ENCODE measurements at regions not wholly inside any gene's neighbourhood (a gene's known extent, or its start where the extent isn't known, plus 50 kb on each side); places are given as distances from the start of the nearest gene placed in this dataset.
"Not testable (repeated sequence)": the region's sequence is repeated elsewhere in the genome, so short reads cannot be mapped to it uniquely, and the experiment has no call there.

- Histone ChIP-seq H3K27me3 (peaks cover 34% of the 10 kb centered on the region), H3K9me3 (no peaks in the 10 kb centered on the region), H3K4me3 (ENCODE audit: low read depth in 1 of 2, low read length in 1 of 2) (no peak overlapping the region), H3K4me1 (ENCODE audit: control insufficient read depth in 1 of 2, insufficient read depth in 1 of 2, low read depth in 1 of 2, low read length in 1 of 2) (no peaks in the 10 kb centered on the region), H3K36me3 (no peaks in the 10 kb centered on the region), H3K27ac (no peak overlapping the region)
- TF ChIP-seq CTCF (IDR thresholded peaks at IDR 0.05), result no peak
Measured at GRCh38 chr9:21615018-21615417, 132.9 kb upstream of the IFNE start.

- no peaks in the 10 kb centered on the region for H3K36me3 ChIP-seq
- H3K4me1 ChIP-seq (ENCODE audit: control insufficient read depth in 1 of 2, insufficient read depth in 1 of 2, low read depth in 1 of 2, low read length in 1 of 2), result no peaks in the 10 kb centered on the region
- H3K27me3 ChIP-seq, result peaks cover 37% of the 10 kb centered on the region
- no peak overlapping the region for H3K27ac ChIP-seq
- no peak overlapping the region for H3K4me3 ChIP-seq (ENCODE audit: low read depth in 1 of 2, low read length in 1 of 2)
- no peak for TF ChIP-seq CTCF (IDR thresholded peaks at IDR 0.05)
- no peaks in the 10 kb centered on the region for H3K9me3 ChIP-seq
Measured at GRCh38 chr9:21615446-21615845, 133.3 kb upstream of the IFNE start.

- no peaks in the 10 kb centered on the region for H3K4me1 ChIP-seq (ENCODE audit: control insufficient read depth in 1 of 2, insufficient read depth in 1 of 2, low read depth in 1 of 2, low read length in 1 of 2)
- no peaks in the 10 kb centered on the region for H3K36me3 ChIP-seq
- H3K9me3 ChIP-seq, result no peaks in the 10 kb centered on the region
- TF ChIP-seq CTCF (IDR thresholded peaks at IDR 0.05), result no peak
- H3K4me3 ChIP-seq (ENCODE audit: low read depth in 1 of 2, low read length in 1 of 2), result no peak overlapping the region
- H3K27me3 ChIP-seq, result peaks cover 33% of the 10 kb centered on the region
- H3K27ac ChIP-seq, result no peak overlapping the region
Measured at GRCh38 chr9:21616082-21616778, 134.1 kb upstream of the IFNE start.

GRCh38 chr9:21624675-21625644 is 142.8 kb upstream of the IFNE start:
- TF ChIP-seq CTCF (IDR thresholded peaks at IDR 0.05), result no peak
- Histone ChIP-seq H3K27ac (no peak overlapping the region), H3K4me3 (ENCODE audit: low read depth in 1 of 2, low read length in 1 of 2) (no peak overlapping the region), H3K27me3 (peaks cover 12% of the 10 kb centered on the region), H3K9me3 (no peaks in the 10 kb centered on the region), H3K4me1 (ENCODE audit: control insufficient read depth in 1 of 2, insufficient read depth in 1 of 2, low read depth in 1 of 2, low read length in 1 of 2) (no peaks in the 10 kb centered on the region), H3K36me3 (no peaks in the 10 kb centered on the region)

- Histone ChIP-seq H3K9me3 (no peaks in the 10 kb centered on the region), H3K27me3 (peaks cover 8% of the 10 kb centered on the region), H3K36me3 (no peaks in the 10 kb centered on the region), H3K4me3 (ENCODE audit: low read depth in 1 of 2, low read length in 1 of 2) (no peak overlapping the region), H3K27ac (no peak overlapping the region), H3K4me1 (ENCODE audit: control insufficient read depth in 1 of 2, insufficient read depth in 1 of 2, low read depth in 1 of 2, low read length in 1 of 2) (no peaks in the 10 kb centered on the region)
- TF ChIP-seq CTCF (IDR thresholded peaks at IDR 0.05), result no peak
Measured at GRCh38 chr9:21626493-21626892, 144.4 kb upstream of the IFNE start.

- H3K4me1 ChIP-seq (ENCODE audit: control insufficient read depth in 1 of 2, insufficient read depth in 1 of 2, low read depth in 1 of 2, low read length in 1 of 2); H3K27ac ChIP-seq; H3K27me3 ChIP-seq; H3K4me3 ChIP-seq (ENCODE audit: low read depth in 1 of 2, low read length in 1 of 2); H3K36me3 ChIP-seq; H3K9me3 ChIP-seq: not testable (repeated sequence)
Measured at GRCh38 chr9:21628954-21629353, 146.8 kb upstream of the IFNE start.

Measured in neutrophil (primary cell).